GM12878 (cell line): ENCODE measurements at regions not wholly inside any gene's neighbourhood (a gene's known extent, or its start where the extent isn't known, plus 50 kb on each side); places are given as distances from the start of the nearest gene placed in this dataset.

Source experiments
- ATAC-seq: fragments of 200-7000 bp; cut with Tn5 transposase; 3 replicates; pipeline ENCODE4 v1.9.1; 2020; ENCODE audit warnings: mild to moderate bottlenecking, moderate library complexity
- BruUV-seq: library from RNA; stranded (reverse); fragments of 400-500 nt; replicated peaks from 2 replicates; lab custom pipeline; 2021; lab: Mats Ljungman, UMichigan
- CTCF ChIA-PET: fragments of 300-600 bp; sonication (Branson Sonifier 250); formaldehyde crosslinking; extraction: SDS; loops from one replicate; lab custom pipeline; 2021; ENCODE audit warnings: inconsistent platforms; lab: Yijun Ruan, JAX
- POLR2A ChIA-PET: fragments of 350-600 bp; formaldehyde crosslinking; extraction: SDS; loops from one replicate; lab custom pipeline; 2021; ENCODE audit warnings: inconsistent platforms; lab: Charles Lee
- RAD21 ChIA-PET: fragments of 300-600 bp; sonication (Branson Sonifier 250); formaldehyde crosslinking; loops from one replicate; lab custom pipeline; 2023; ENCODE audit warnings: antibody characterized with exemption; ENCODE audit not compliant: unreplicated experiment; lab: Charles Lee
- SMC1A ChIA-PET: fragments of 300-600 bp; sonication (Branson Sonifier 250); formaldehyde crosslinking; loops from one replicate; lab custom pipeline; 2023; ENCODE audit not compliant: unreplicated experiment, uncharacterized antibody; lab: Charles Lee
- DNase-seq: peaks from one replicate; pipeline ENCODE4 v3.0.0-alpha.2; 2011; ENCODE audit warnings: low read depth, low spot score
- FAIRE-seq: peaks from 3 replicates; lab custom pipeline; 2011; peaks lifted over from hg19 to GRCh38; lab: Jason Lieb, UNC
- H2AFZ ChIP-seq: 2 replicates; pipeline ENCODE4 v1.6.0; 2011; ENCODE audit warnings: low read depth, low read length, control low read depth; ENCODE audit not compliant: control insufficient read depth
- H3K27ac ChIP-seq: 2 replicates; pipeline ENCODE4 v1.5.1; 2011; ENCODE audit warnings: control low read depth; ENCODE audit not compliant: control insufficient read depth, insufficient read depth
- H3K27me3 ChIP-seq, 2 experiments: replicated peaks in 1 of 2; 2 replicates each; pipeline versions ENCODE4 v1.6.0 to v1.6.1; 2011; ENCODE audit warnings: low read length in 1 of 2; ENCODE audit not compliant: control insufficient read depth in 2 of 2, insufficient read depth in 2 of 2
- H3K36me3 ChIP-seq, 2 experiments: 2 replicates each; pipeline ENCODE4 v1.5.1; 2011; ENCODE audit warnings: low read length in 1 of 2; ENCODE audit not compliant: control insufficient read depth in 2 of 2, insufficient read depth in 2 of 2
- H3K4me1 ChIP-seq: 2 replicates; pipeline ENCODE4 v1.6.1; 2011; ENCODE audit warnings: mild to moderate bottlenecking, low read length, moderate library complexity, mixed read lengths; ENCODE audit not compliant: control insufficient read depth, insufficient read depth
- H3K4me2 ChIP-seq: 2 replicates; pipeline ENCODE4 v1.6.0; 2011; ENCODE audit warnings: control low read depth; ENCODE audit not compliant: control insufficient read depth, insufficient read depth
- H3K4me3 ChIP-seq: fragments of 200-600 bp; sonication (generic); 2 replicates; pipeline ENCODE4 v1.5.1; 2016
- H3K79me2 ChIP-seq: 2 replicates; pipeline ENCODE4 v1.6.0; 2011; ENCODE audit warnings: low read length; ENCODE audit not compliant: control insufficient read depth, insufficient read depth
- H3K9ac ChIP-seq: 2 replicates; pipeline ENCODE4 v1.8.0; 2011; ENCODE audit warnings: low read length, control low read depth, mixed read lengths; ENCODE audit not compliant: control insufficient read depth, insufficient read depth
- H3K9me3 ChIP-seq: replicated peaks from 3 replicates; pipeline ENCODE4 v1.5.1; 2011; ENCODE audit warnings: mild to moderate bottlenecking, low read length; ENCODE audit not compliant: control insufficient read depth, insufficient read depth
- H4K20me1 ChIP-seq: 2 replicates; pipeline ENCODE4 v1.6.0; 2011; ENCODE audit not compliant: control insufficient read depth, insufficient read depth
- CBX5 ChIP-seq: sonication (generic); IDR thresholded peaks from 2 replicates; pipeline ENCODE4 v1.6.1; 2016; ENCODE audit warnings: low read depth, moderate library complexity, mild to moderate bottlenecking, inconsistent platforms
- HSF1 ChIP-seq: fragments of 150-350 bp; IDR thresholded peaks from 2 replicates; pipeline ENCODE4 v1.6.1; 2014; ENCODE audit warnings: mild to moderate bottlenecking, low read depth, low read length
- IKZF1 ChIP-seq: fragments of 450-650 bp; conservative IDR thresholded peaks from 2 replicates; pipeline ENCODE4 v1.6.1; 2017; ENCODE audit warnings: antibody characterized with exemption, mild to moderate bottlenecking
- IRF5 ChIP-seq: fragments of 450-650 bp; IDR thresholded peaks from 2 replicates; pipeline ENCODE4 v1.6.1; 2017; ENCODE audit warnings: borderline replicate concordance
- KDM1A ChIP-seq: fragments of 200-600 bp; sonication (generic); IDR thresholded peaks from 2 replicates; pipeline ENCODE4 v1.6.1; 2016; ENCODE audit warnings: borderline replicate concordance
- MTA2 ChIP-seq: fragments of 450-650 bp; IDR thresholded peaks from 2 replicates; pipeline ENCODE4 v1.6.1; 2016; ENCODE audit warnings: low read depth, mild to moderate bottlenecking, moderate library complexity
- NBN ChIP-seq: fragments of 450-650 bp; IDR thresholded peaks from 2 replicates; pipeline ENCODE4 v1.6.1; 2016
- NR2F1 ChIP-seq: fragments of 450-650 bp; conservative IDR thresholded peaks from 2 replicates; pipeline ENCODE4 v1.6.1; 2017; ENCODE audit warnings: mild to moderate bottlenecking
- SREBF1 ChIP-seq: IDR thresholded peaks from 2 replicates; pipeline ENCODE4 v1.6.1; 2012; ENCODE audit warnings: mild to moderate bottlenecking, low read length
- SRF ChIP-seq, 2 experiments: IDR thresholded peaks; 2 replicates each; pipeline ENCODE4 v1.6.1; 2011; ENCODE audit warnings: low read depth in 2 of 2, low read length in 2 of 2, mild to moderate bottlenecking in 1 of 2, moderate library complexity in 1 of 2
- USF2 ChIP-seq: IDR thresholded peaks from 2 replicates; pipeline ENCODE4 v1.6.1; 2011; ENCODE audit warnings: low read depth, low read length, improper control_type of control experiment, borderline replicate concordance
- YBX1 ChIP-seq: fragments of 450-650 bp; IDR thresholded peaks from 2 replicates; pipeline ENCODE4 v1.6.1; 2016; ENCODE audit warnings: antibody characterized with exemption
- ZSCAN29 ChIP-seq: fragments of 450-650 bp; IDR thresholded peaks from 2 replicates; pipeline ENCODE4 v1.6.1; 2017; ENCODE audit warnings: mild to moderate bottlenecking, moderate library complexity
- WGBS: methylation state at CpG from one replicate; pipeline ENCODE4 v1.1.6; 2016; ENCODE audit warnings: low lambda C conversion rate; ENCODE audit not compliant: insufficient replicate concordance, insufficient coverage; ENCODE audit errors: missing lambda C conversion rate; 5-methylcytosine and 5-hydroxymethylcytosine counted together
- in situ Hi-C: fragments of 300-500 bp; cut with MboI; formaldehyde crosslinking; loops from 9 replicates; pipeline ENCODE4 v1.14.3; 2018; ENCODE audit warnings: mixed read lengths
- intact Hi-C: fragments of 100-400 bp; cut with micrococcal nuclease; formaldehyde crosslinking; loops from one replicate; pipeline ENCODE4 v1.14.2; 2022; ENCODE audit not compliant: unreplicated experiment
- TF ChIP-seq, protein P1 (sequence below): fragments of 450-650 bp; IDR thresholded peaks from 2 replicates; pipeline ENCODE4 v1.6.1; 2017; ENCODE audit warnings: mild to moderate bottlenecking, moderate library complexity
- TF ChIP-seq, protein P2 (sequence below), 3 experiments: IDR thresholded peaks in 2 of 3; conservative IDR thresholded peaks in 1 of 3; 2 replicates each; pipeline ENCODE4 v1.5.1; 2011; ENCODE audit warnings: low read depth in 3 of 3, low read length in 3 of 3, mild to moderate bottlenecking in 3 of 3, control low read depth in 2 of 3, moderate library complexity in 2 of 3, inconsistent platforms in 1 of 3, mixed read lengths in 1 of 3; ENCODE audit not compliant: control insufficient read depth in 2 of 3, insufficient read depth in 1 of 3; ENCODE audit errors: extremely low read depth in 1 of 3

- RAD21 ChIA-PET = no interaction called here
- Histone ChIP-seq H3K36me3 (no peaks in the 10 kb centered on the region), H2AFZ (no peak overlapping the region), H3K4me3 (no peak overlapping the region), H3K9ac (no peak overlapping the region), H3K4me1 (no peaks in the 10 kb centered on the region), H3K27ac (no peak overlapping the region), H3K4me2 (no peak overlapping the region), H3K79me2 (no peaks in the 10 kb centered on the region), H3K9me3 (no peaks in the 10 kb centered on the region; the same call in 2 of the 3 replicates), H3K27me3 (no peaks in the 10 kb centered on the region), H4K20me1 (no peaks in the 10 kb centered on the region)
- FAIRE-seq = no peak
- BruUV-seq = no TSS peak
- 26% methylated on average over 7 of the region's 7 CpGs for WGBS
- in situ Hi-C loops (no loop called here), intact Hi-C loops (no loop called here)
- SMC1A ChIA-PET = no interaction called here
- CTCF ChIA-PET = no interaction called here
- DNase-seq = no peak
- POLR2A ChIA-PET = no interaction called here
- no peak for ATAC-seq
- TF ChIP-seq CBX5 (no peak), ZSCAN29 (no peak), HSF1 (no peak), USF2 (no peak), IKZF1 (no peak), MTA2 (no peak), NBN (no peak), SREBF1 (no peak), KDM1A (no peak), NR2F1 (no peak), IRF5 (no peak), YBX1 (no peak), SRF (IDR thresholded peaks at IDR 0.05; ENCODE audit: low read depth in 2 of 2, low read length in 2 of 2) (no peak)
- TF ChIP-seq, protein P1, sequence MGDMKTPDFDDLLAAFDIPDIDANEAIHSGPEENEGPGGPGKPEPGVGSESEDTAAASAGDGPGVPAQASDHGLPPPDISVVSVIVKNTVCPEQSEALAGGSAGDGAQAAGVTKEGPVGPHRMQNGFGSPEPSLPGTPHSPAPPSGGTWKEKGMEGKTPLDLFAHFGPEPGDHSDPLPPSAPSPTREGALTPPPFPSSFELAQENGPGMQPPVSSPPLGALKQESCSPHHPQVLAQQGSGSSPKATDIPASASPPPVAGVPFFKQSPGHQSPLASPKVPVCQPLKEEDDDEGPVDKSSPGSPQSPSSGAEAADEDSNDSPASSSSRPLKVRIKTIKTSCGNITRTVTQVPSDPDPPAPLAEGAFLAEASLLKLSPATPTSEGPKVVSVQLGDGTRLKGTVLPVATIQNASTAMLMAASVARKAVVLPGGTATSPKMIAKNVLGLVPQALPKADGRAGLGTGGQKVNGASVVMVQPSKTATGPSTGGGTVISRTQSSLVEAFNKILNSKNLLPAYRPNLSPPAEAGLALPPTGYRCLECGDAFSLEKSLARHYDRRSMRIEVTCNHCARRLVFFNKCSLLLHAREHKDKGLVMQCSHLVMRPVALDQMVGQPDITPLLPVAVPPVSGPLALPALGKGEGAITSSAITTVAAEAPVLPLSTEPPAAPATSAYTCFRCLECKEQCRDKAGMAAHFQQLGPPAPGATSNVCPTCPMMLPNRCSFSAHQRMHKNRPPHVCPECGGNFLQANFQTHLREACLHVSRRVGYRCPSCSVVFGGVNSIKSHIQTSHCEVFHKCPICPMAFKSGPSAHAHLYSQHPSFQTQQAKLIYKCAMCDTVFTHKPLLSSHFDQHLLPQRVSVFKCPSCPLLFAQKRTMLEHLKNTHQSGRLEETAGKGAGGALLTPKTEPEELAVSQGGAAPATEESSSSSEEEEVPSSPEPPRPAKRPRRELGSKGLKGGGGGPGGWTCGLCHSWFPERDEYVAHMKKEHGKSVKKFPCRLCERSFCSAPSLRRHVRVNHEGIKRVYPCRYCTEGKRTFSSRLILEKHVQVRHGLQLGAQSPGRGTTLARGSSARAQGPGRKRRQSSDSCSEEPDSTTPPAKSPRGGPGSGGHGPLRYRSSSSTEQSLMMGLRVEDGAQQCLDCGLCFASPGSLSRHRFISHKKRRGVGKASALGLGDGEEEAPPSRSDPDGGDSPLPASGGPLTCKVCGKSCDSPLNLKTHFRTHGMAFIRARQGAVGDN = no peak
- TF ChIP-seq, protein P2, sequence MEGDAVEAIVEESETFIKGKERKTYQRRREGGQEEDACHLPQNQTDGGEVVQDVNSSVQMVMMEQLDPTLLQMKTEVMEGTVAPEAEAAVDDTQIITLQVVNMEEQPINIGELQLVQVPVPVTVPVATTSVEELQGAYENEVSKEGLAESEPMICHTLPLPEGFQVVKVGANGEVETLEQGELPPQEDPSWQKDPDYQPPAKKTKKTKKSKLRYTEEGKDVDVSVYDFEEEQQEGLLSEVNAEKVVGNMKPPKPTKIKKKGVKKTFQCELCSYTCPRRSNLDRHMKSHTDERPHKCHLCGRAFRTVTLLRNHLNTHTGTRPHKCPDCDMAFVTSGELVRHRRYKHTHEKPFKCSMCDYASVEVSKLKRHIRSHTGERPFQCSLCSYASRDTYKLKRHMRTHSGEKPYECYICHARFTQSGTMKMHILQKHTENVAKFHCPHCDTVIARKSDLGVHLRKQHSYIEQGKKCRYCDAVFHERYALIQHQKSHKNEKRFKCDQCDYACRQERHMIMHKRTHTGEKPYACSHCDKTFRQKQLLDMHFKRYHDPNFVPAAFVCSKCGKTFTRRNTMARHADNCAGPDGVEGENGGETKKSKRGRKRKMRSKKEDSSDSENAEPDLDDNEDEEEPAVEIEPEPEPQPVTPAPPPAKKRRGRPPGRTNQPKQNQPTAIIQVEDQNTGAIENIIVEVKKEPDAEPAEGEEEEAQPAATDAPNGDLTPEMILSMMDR (IDR thresholded peaks at IDR 0.05 in 2 of 3, conservative IDR thresholded peaks at IDR 0.05 in 1 of 3; ENCODE audit: control insufficient read depth in 2 of 3, extremely low read depth in 1 of 3, insufficient read depth in 1 of 3, low read depth in 3 of 3, low read length in 3 of 3) = no peak
These were observed 87.3 kb upstream of the PIK3CG start for GRCh38 chr7:106777674-106778299.
